ENCODE measurements at regions not wholly inside any gene's neighbourhood (a gene's known extent, or its start where the extent isn't known, plus 50 kb on each side); places are given as distances from the start of the nearest gene placed in this dataset.

DNA sequence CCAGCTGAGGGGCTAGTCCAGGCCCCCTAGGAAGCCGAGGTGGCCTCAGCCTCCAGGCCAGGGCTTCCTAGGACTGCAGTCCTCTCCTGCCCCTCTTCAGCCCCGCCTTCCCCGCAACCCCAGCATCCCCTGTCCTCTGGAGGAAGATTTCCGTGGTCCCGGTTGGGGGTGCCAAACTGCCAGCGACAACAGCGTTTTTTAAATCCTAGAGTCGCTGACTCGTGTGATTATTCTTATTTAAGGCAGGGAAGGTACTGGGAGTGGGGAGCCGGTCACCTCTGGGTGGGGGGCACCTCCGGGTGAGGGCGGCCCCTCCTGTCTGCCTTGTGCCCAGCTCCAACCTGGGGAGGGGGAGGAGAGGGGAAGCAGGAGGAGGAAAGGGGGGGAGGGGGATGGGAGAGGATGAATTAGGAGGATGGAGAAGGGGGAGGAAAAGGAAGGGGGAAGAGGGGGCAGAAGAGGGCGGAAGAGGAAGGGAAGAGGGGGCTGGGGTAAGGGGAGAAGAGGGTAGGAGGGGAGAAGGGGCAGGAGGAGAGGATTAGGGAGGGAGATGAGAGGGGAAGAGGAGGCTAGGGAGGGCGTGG lies 173.1 kb upstream of the IER5L start:
- TF ChIP-seq CTCF (IDR thresholded peaks at IDR 0.05; ENCODE audit: borderline replicate concordance, insufficient read depth, low read depth, low read length): no peak
- no peak overlapping the region for H3K4me3 ChIP-seq (ENCODE audit: low read depth, low read length)

DNA sequence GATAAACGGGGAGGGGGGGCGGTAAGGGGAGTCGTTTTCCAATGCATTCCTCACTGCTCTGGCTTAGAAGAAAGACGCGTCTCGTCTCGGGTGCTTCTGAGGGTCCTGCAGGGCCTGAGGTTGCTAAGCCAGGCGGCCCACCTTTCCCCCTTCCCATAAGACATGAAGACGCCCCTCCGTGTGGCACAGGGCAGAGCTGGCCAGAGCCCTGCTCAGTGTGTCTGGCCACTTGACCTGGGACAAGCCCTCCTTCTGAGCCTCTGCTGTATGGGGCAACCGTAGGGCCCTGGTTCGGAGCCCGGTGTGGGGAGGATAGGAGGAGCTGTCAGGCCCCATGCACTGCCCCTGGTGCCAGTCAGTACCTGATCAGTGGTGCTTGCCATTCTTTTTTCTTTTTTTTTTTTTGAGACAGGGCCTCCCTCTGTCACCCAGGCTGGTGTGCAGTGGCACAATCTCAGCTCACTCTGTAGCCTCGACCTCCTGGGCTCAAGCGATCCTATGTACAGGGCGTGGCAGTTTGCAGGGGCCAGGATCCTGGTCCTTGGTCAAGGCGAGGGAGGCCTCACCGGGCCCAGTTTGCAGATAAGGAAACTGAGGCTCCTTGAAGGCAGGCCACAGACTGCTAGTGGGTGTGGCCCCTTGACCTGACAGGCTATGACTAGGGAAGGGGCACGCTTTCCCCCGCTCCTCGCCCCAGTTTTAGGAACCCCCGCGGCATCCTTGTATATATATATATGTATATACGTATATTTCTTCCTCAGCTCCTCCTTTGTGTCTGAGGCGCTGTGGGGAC lies 172.3 kb upstream of the IER5L start:
- no peak for TF ChIP-seq CTCF (IDR thresholded peaks at IDR 0.05; ENCODE audit: borderline replicate concordance, insufficient read depth, low read depth, low read length)

DNA sequence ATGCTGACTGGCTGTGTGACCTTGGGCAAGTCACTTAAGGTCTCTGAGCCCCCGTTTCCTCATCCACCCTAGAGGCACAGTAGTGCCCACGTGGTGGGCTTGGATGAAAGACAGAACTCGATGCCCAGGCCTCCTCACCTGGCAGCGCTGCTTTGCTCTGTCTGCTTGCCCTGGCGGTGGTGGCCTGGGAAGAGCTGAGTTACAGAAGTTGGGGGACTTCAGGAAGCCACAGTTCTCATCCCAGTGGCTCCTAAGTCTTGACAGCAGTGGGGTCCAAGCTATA lies 171.5 kb upstream of the IER5L start:
- TF ChIP-seq CTCF (IDR thresholded peaks at IDR 0.05; ENCODE audit: borderline replicate concordance, insufficient read depth, low read depth, low read length): no peak
- no peak overlapping the region for H3K4me3 ChIP-seq (ENCODE audit: low read depth, low read length)

More for the DNA sequence above, 172.3 kb upstream of the IER5L start:
- H3K4me3 ChIP-seq (ENCODE audit: low read depth, low read length): no peak overlapping the region

DNA sequence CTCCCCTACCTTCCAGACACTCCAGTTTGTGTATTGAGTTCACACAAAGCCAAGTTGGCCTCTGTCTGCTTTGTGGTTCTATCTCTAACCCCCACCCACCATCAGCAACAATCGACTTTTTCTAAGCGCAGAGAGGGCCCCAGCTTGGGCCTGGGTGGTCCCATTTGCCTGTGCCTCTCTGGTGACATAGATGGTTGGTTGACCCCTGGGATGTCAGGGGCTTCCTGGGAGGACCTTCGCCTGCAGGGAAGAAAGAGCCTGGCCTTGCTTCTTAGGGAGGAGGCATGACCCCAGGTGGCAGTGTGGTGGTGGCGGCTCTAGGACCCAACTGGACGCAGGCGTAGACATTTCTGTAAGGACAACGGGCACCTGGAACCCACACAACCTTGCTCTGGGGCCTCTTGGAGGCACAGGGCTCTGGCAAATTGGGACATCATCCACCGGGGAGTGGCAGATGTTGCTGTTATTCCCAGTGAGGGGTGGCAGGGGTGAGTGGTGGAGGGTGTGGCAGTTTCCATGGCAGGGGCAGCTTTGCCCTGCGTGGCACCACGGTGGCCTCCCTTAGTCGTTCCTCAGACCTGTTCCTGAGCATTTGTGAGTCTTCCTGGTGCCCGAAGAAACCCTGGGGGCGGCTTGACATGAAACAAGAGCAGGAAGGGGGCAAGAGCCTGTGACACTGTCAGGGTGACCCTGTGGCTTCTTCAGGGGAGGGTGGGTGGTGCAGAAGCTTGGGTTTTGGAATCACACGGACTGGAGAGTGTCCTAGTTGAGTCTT lies 171.0 kb upstream of the IER5L start:
- TF ChIP-seq CTCF (IDR thresholded peaks at IDR 0.05; ENCODE audit: borderline replicate concordance, insufficient read depth, low read depth, low read length): no peak
- no peak overlapping the region for H3K4me3 ChIP-seq (ENCODE audit: low read depth, low read length)

GRCh38 chr9:129347316-129348120 lies 169.5 kb upstream of the IER5L start:
- no peak for TF ChIP-seq CTCF (IDR thresholded peaks at IDR 0.05; ENCODE audit: borderline replicate concordance, insufficient read depth, low read depth, low read length)
- no peak overlapping the region for H3K4me3 ChIP-seq (ENCODE audit: low read depth, low read length)

DNA sequence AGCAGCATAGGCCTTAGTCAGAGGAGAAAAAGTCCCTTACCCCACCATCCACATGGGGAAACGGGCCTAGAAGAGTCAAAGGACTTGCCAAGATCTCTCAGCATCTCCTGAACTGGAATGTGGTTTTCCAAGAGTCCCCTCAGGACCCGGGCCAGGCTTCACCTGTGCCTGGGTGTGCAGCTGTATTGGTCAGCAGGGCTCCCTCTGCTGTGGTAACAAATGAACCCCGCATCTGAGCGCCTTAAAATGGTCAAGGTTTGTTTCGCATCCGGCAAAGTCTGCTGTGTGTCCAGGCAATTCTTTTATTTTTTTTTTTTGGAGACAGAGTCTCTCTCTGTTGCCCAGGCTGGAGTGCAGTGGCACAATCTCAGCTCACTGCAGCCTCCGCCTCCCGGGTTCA lies 168.0 kb upstream of the IER5L start:
- TF ChIP-seq CTCF (IDR thresholded peaks at IDR 0.05; ENCODE audit: borderline replicate concordance, insufficient read depth, low read depth, low read length): no peak
- H3K4me3 ChIP-seq (ENCODE audit: low read depth, low read length): no peak overlapping the region
